ENCODE measurements at regions not wholly inside any gene's neighbourhood (a gene's known extent, or its start where the extent isn't known, plus 50 kb on each side); places are given as distances from the start of the nearest gene placed in this dataset.

DNA sequence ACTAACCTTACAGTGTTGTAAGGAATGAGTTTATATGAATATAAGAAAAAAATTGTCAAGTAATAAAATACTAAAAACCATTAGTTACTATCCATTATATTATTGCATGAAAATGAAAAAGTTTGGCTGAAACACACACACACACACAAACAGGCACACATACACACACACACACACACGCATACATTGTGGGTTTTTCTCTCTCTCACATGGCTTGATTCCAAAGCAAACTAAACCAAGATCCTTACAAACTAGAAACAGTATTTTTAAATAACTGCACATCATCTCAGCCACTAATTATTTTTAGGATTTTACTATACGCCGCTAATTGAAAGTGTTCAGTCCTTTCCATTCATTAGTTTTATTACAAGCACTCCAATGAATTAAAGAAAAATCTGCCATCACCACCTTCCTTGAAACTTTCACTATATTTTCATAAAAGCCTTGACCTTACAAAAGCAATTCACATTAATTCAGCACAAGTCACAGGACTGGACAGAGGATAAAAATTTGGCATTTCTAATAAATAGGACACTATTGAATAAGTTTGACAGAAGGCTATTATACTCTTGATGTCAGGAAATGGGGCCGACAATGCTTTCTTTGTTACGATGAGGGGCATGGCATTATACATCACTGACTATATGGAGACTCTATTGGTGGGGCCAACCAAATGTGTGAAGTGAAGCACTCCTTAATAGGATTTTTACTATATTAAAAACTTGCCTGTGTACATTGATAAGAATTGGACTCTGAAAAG is 187.0 kb upstream of the ESRRG start:
- H3K36me3 ChIP-seq: no peaks in the 10 kb centered on the region

DNA sequence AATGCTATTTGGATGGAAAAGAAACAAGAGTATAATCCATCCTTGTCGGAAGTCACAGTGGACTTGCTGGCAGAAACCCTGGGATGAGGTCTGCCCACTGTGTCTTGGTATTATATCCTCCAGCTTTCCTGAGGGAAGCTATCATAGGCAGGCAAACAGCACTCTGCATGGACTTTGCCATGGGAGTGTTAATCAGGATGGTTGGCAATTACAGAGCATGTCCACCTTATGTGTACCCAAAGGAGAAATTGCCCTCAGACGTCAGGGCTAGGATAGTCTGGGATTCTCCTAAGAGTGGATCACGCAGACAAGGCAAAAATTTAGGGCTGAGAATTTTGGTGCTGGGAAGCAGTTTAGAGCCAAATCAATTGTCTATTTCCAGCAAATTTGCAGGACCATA is 184.9 kb upstream of the ESRRG start:
- DNase-seq: no peak
- intact Hi-C loops (cut with DNase I; ENCODE audit: low total_unique reads): no loop called here
- H3K27me3 ChIP-seq: no peaks in the 10 kb centered on the region
- H3K9me3 ChIP-seq: no peaks in the 10 kb centered on the region
- TF ChIP-seq, protein P1, sequence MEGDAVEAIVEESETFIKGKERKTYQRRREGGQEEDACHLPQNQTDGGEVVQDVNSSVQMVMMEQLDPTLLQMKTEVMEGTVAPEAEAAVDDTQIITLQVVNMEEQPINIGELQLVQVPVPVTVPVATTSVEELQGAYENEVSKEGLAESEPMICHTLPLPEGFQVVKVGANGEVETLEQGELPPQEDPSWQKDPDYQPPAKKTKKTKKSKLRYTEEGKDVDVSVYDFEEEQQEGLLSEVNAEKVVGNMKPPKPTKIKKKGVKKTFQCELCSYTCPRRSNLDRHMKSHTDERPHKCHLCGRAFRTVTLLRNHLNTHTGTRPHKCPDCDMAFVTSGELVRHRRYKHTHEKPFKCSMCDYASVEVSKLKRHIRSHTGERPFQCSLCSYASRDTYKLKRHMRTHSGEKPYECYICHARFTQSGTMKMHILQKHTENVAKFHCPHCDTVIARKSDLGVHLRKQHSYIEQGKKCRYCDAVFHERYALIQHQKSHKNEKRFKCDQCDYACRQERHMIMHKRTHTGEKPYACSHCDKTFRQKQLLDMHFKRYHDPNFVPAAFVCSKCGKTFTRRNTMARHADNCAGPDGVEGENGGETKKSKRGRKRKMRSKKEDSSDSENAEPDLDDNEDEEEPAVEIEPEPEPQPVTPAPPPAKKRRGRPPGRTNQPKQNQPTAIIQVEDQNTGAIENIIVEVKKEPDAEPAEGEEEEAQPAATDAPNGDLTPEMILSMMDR (IDR thresholded peaks at IDR 0.05): no peak
- H3K4me1 ChIP-seq: no peaks in the 10 kb centered on the region
- no peak overlapping the region for H3K27ac ChIP-seq
- H3K4me3 ChIP-seq: no peak overlapping the region
- H3K36me3 ChIP-seq: no peaks in the 10 kb centered on the region

More for the DNA sequence above, 187.0 kb upstream of the ESRRG start:
- Histone ChIP-seq H3K27me3 (no peaks in the 10 kb centered on the region), H3K9me3 (no peaks in the 10 kb centered on the region), H3K4me3 (no peak overlapping the region), H3K4me1 (no peaks in the 10 kb centered on the region), H3K27ac (no peak overlapping the region)
- no peak for DNase-seq
- TF ChIP-seq, protein P1 (IDR thresholded peaks at IDR 0.05): no peak
- intact Hi-C loops (cut with DNase I; ENCODE audit: low total_unique reads): no loop called here

DNA sequence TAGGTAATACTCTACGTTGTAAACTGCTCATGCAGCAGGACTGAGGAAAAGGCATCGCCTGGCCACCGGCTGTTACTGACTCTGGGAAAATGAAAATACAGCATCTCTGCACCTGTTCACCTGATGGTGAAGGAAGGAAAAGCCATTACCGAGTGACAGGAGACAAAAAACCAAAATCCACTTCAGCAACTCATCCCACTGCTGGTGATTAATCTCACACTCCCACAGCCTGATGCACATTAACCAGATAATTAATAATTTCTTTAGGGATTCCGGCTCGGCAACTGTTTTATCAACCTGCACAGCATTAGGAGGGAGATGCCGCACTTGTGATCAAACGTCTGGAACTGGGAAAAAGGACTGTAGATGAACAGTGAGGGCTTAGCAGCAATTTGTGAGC is 183.9 kb upstream of the ESRRG start:
- no peaks in the 10 kb centered on the region for H3K4me1 ChIP-seq
- TF ChIP-seq, protein P1 (IDR thresholded peaks at IDR 0.05): no peak
- no peak overlapping the region for H3K27ac ChIP-seq
- no peaks in the 10 kb centered on the region for H3K9me3 ChIP-seq
- H3K4me3 ChIP-seq: no peak overlapping the region
- no peak for DNase-seq
- no peaks in the 10 kb centered on the region for H3K36me3 ChIP-seq
- H3K27me3 ChIP-seq: no peaks in the 10 kb centered on the region
- intact Hi-C loops (cut with DNase I; ENCODE audit: low total_unique reads): no loop called here

DNA sequence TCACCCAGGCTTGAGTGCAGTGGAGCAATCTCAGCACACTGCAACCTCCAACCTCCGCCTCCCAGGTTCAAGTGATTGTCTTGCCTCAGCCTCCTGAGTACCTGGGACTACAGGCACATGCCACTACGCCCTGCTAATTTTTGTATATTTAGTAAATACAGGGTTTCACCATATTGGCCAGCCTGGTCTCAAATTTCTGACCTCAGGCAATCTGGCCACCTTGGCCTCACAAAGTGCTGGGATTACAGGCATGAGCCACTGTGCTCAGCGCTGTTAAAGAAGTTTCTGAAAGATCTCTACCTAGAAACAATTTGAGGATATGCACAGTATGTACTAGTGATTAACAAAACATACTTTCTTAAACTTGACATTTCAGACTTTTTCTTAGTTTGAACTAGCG is 182.6 kb upstream of the ESRRG start:
- DNase-seq: no peak
- Histone ChIP-seq H3K4me3 (no peak overlapping the region), H3K9me3 (no peaks in the 10 kb centered on the region), H3K27me3 (no peaks in the 10 kb centered on the region), H3K4me1 (no peaks in the 10 kb centered on the region), H3K27ac (no peak overlapping the region), H3K36me3 (no peaks in the 10 kb centered on the region)
- intact Hi-C loops (cut with DNase I; ENCODE audit: low total_unique reads): no loop called here
- TF ChIP-seq, protein P1 (IDR thresholded peaks at IDR 0.05): no peak

DNA sequence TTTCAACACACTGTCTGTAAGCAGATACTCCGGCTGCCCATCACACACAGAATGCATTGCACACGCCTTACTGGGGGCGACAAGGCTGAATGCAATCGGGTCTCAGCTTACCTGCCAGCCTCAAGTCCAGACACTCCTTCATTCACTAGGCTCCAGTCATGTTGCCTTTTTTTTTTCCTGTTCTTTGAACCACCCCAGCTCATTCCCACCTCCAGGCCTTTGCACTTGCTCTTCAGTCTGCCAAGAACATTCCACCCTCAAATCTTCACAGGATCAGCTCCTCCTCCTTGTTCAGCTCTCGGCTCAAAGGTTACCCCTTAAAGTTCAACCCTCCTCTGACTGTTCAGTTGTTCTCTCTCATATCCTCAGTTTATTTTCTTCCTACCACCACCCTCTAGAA is 181.9 kb upstream of the ESRRG start:
- Histone ChIP-seq H3K4me3 (no peak overlapping the region), H3K4me1 (no peaks in the 10 kb centered on the region), H3K27ac (no peak overlapping the region)

More for the DNA sequence above, 181.9 kb upstream of the ESRRG start:
- intact Hi-C loops (cut with DNase I; ENCODE audit: low total_unique reads): no loop called here
- Histone ChIP-seq H3K27me3 (no peaks in the 10 kb centered on the region), H3K9me3 (no peaks in the 10 kb centered on the region), H3K36me3 (no peaks in the 10 kb centered on the region)
- DNase-seq: no peak
- TF ChIP-seq, protein P1 (IDR thresholded peaks at IDR 0.05): no peak
